NCI-H526 treated with DMSO at 0.1 percent for 48 hours (cell line): ENCODE measurements at regions not wholly inside any gene's neighbourhood (a gene's known extent, or its start where the extent isn't known, plus 50 kb on each side); places are given as distances from the start of the nearest gene placed in this dataset.

Experiments
- DNase-seq: peaks from one replicate; lab custom pipeline; 2025; lab: John Stamatoyannopoulos, UW

- no peak for DNase-seq
These were observed 330.5 kb downstream of the FGF9 start for GRCh38 chr13:22001336-22001735.

GRCh38 chr13:22002893-22003292 lies 332.0 kb downstream of the FGF9 start:
- DNase-seq = no peak

GRCh38 chr13:22009500-22009899 lies 338.6 kb downstream of the FGF9 start:
- no peak for DNase-seq

- no peak for DNase-seq
These were observed 339.1 kb downstream of the FGF9 start for GRCh38 chr13:22009937-22010336.

- no peak for DNase-seq
These were observed 341.8 kb downstream of the FGF9 start for GRCh38 chr13:22012686-22013085.

GRCh38 chr13:22014469-22014868 lies 343.6 kb downstream of the FGF9 start:
- DNase-seq = no peak

- DNase-seq = no peak
These were observed 346.4 kb downstream of the FGF9 start for GRCh38 chr13:22017226-22017625.

GRCh38 chr13:22018076-22018835 lies 347.4 kb downstream of the FGF9 start:
- no peak for DNase-seq

- DNase-seq = no peak
These were observed 347.9 kb downstream of the FGF9 start for GRCh38 chr13:22018836-22019210.

- DNase-seq = no peak
These were observed 353.6 kb downstream of the FGF9 start for GRCh38 chr13:22024381-22024994.

GRCh38 chr13:22027566-22027965 lies 356.7 kb downstream of the FGF9 start:
- DNase-seq = no peak

- no peak for DNase-seq
These were observed 358.0 kb downstream of the FGF9 start for GRCh38 chr13:22028831-22029230.

GRCh38 chr13:22030321-22030720 lies 359.4 kb downstream of the FGF9 start:
- DNase-seq = no peak

GRCh38 chr13:22031702-22032286 lies 360.9 kb downstream of the FGF9 start:
- no peak for DNase-seq

- DNase-seq = no peak
These were observed 362.0 kb downstream of the FGF9 start for GRCh38 chr13:22032905-22033304.

GRCh38 chr13:22039961-22040360 lies 369.1 kb downstream of the FGF9 start:
- DNase-seq = no peak

- peak; percentile 94 for DNase-seq
These were observed 370.0 kb downstream of the FGF9 start for GRCh38 chr13:22040810-22041364.

GRCh38 chr13:22041741-22042140 lies 370.9 kb downstream of the FGF9 start:
- DNase-seq = no peak

GRCh38 chr13:22047082-22047784 lies 376.4 kb downstream of the FGF9 start:
- DNase-seq = no peak

GRCh38 chr13:22047785-22048104 lies 376.9 kb downstream of the FGF9 start:
- no peak for DNase-seq

GRCh38 chr13:22049384-22049783 lies 378.5 kb downstream of the FGF9 start:
- DNase-seq = peak; percentile 72

- DNase-seq = no peak
These were observed 380.2 kb downstream of the FGF9 start for GRCh38 chr13:22050951-22051563.
